HUES64 (cell line): ENCODE measurements at regions not wholly inside any gene's neighbourhood (a gene's known extent, or its start where the extent isn't known, plus 50 kb on each side); places are given as distances from the start of the nearest gene placed in this dataset.

Source experiments
- H3K27ac ChIP-seq: 2 replicates; pipeline ENCODE4 v1.7.0; 2013; ENCODE audit warnings: low read depth, low read length, inconsistent platforms
- H3K27me3 ChIP-seq: 2 replicates; pipeline ENCODE4 v1.6.1; 2013; ENCODE audit warnings: mild to moderate bottlenecking, low read length; ENCODE audit not compliant: insufficient read depth
- H3K36me3 ChIP-seq: 2 replicates; pipeline ENCODE4 v1.6.1; 2013; ENCODE audit warnings: mild to moderate bottlenecking, low read length; ENCODE audit not compliant: insufficient read depth
- H3K4me1 ChIP-seq: 2 replicates; pipeline ENCODE4 v1.6.1; 2013; ENCODE audit warnings: mild to moderate bottlenecking, low read length, moderate library complexity; ENCODE audit not compliant: insufficient read depth
- H3K4me3 ChIP-seq: 2 replicates; pipeline ENCODE4 v1.5.1; 2013; ENCODE audit warnings: mild to moderate bottlenecking, low read length, moderate library complexity
- H3K9ac ChIP-seq: 2 replicates; pipeline ENCODE4 v1.6.1; 2013; ENCODE audit warnings: mild to moderate bottlenecking, low read depth, low read length
- H3K9me3 ChIP-seq: 2 replicates; pipeline ENCODE4 v1.6.1; 2013; ENCODE audit warnings: low read depth, low read length; ENCODE audit not compliant: insufficient read depth
- WGBS: fragments of 150-250, 120-280 bp; methylation state at CpG from one replicate; pipeline ENCODE4 v1.1.7; 2013; ENCODE audit warnings: missing lambda C conversion rate; 5-methylcytosine and 5-hydroxymethylcytosine counted together

DNA sequence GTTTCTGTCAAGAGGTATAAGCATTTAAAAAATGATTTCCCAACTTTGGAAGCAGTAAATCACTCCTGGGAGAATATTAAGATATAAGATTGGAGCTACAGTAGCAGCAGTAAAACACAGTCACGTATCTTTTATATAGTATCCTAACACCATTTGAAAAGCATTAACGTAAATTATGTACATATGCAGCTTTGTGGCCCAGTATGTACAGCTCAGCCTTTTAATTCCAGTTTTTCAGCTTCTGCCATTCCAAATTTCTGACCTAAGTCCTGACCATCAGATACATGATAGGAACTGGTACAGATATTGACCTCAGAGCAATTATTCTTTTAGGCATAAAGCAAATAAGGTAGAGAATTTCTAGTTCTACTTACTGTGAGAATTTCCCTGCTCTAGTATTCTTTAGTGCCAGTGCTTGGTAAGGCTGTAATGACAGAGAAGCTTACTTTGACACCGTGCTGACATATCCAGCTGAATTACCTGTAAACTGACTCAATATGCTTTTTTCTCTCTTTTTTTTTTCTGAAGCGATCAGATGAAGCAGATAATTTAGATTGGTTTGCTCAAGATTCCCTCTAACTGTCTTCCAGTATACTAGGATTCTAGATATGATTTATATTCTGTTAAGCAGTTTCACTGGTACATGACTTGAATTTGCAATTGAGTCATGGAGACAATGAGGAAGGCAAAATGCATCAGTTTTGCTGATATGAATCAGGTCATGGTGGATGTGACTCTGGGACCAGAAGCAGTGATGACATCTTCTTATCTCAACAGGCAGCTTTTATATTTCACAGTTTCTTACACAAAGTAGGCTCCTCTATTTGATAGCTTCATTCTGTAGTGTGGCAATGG, 703.6 kb downstream of the SLITRK6 start:
- Histone ChIP-seq H3K27me3 (no peaks in the 10 kb centered on the region), H3K36me3 (no peaks in the 10 kb centered on the region), H3K4me3 (no peak overlapping the region), H3K27ac (no peak overlapping the region), H3K4me1 (no peaks in the 10 kb centered on the region), H3K9me3 (0 out of 2 replicates have a peak, but pooled peaks cover 7% of the 10 kb centered on the region), H3K9ac (no peak overlapping the region)
- WGBS: 94% methylated on average over 3 of the region's 4 CpGs

DNA sequence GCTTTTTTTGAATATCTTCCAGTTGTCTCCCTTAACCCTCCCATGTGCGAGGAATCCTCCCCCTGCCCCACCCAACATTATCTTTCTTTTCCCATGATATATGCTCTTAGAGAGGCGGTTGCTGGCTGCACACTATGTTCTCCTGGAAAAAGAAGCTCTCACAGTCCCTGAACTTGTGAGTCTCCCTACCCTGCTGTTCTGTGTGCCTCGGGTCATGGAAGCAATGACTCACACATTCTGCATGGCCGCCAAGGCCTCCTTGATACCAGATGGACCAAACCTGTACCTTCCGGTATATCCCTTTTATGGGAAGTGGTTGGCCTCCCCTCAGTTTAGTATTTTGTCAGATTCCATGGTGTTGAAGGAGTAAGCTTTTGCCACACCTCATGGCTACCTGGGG, 705.4 kb downstream of the SLITRK6 start:
- Histone ChIP-seq H3K9ac (no peak overlapping the region), H3K36me3 (no peaks in the 10 kb centered on the region), H3K4me1 (no peaks in the 10 kb centered on the region), H3K9me3 (0 out of 2 replicates have a peak, but pooled peaks cover 2% of the 10 kb centered on the region), H3K27me3 (no peaks in the 10 kb centered on the region), H3K4me3 (no peak overlapping the region), H3K27ac (no peak overlapping the region)
- 96% methylated on average over 5 of the region's 5 CpGs for WGBS

DNA sequence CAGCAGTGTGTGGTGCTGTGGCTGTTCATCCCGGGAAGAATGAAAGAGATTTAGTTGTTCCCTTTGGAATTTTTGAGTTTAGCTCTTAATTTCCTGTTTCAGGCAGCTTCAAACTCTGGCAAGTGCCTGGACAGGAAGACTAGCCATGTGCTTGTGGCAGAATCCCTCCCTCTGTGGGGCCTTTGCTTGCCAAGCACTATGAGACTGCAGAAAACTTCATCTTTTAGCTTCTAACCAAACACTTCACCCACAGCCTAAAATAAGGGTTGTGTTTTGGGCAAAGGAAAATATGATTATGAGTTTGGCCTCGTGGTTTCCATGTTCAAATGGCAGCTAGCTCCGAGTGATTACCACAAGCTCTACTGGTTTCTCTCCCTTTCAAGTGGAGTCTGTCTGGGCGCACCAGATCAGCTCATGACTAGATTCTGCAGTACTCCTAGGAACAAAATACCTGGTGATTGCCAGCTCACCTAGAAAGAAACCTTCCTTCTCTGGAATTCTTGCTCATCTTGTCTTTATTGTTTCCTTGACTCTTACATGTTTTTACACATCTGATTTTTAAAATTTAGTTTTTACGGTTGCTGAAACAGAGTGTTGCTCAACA, 707.5 kb downstream of the SLITRK6 start:
- Histone ChIP-seq H3K27me3 (no peaks in the 10 kb centered on the region), H3K9ac (no peak overlapping the region), H3K36me3 (no peaks in the 10 kb centered on the region), H3K27ac (no peak overlapping the region), H3K9me3 (no peaks in the 10 kb centered on the region), H3K4me3 (no peak overlapping the region), H3K4me1 (no peaks in the 10 kb centered on the region)
- 78% methylated on average over 5 of the region's 5 CpGs for WGBS

DNA sequence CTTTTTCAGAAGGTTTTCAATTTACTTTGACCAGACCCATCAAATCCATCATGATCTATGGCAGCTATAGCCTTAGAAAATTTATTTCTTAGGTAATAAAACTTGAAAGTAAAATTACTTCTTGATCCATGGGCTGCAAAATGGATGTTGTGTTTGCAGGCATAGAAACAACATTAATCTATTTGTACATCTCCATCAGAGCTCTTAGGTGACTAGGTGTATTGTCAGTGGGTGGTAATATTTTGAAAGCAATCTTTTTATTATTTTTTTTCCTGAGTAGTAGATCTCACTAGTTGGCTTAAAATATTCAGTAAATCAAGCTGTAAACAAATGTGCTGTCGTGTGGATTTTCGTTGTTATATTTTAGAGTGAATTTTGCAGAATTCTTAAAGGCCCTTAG, 710.0 kb downstream of the SLITRK6 start:
- no peak overlapping the region for H3K27ac ChIP-seq
- H3K9ac ChIP-seq: no peak overlapping the region
- H3K36me3 ChIP-seq: no peaks in the 10 kb centered on the region
- H3K4me1 ChIP-seq: no peaks in the 10 kb centered on the region
- H3K9me3 ChIP-seq: no peaks in the 10 kb centered on the region
- H3K4me3 ChIP-seq: no peak overlapping the region
- no peaks in the 10 kb centered on the region for H3K27me3 ChIP-seq
- WGBS: 96% methylated on average over 2 of the region's 2 CpGs

DNA sequence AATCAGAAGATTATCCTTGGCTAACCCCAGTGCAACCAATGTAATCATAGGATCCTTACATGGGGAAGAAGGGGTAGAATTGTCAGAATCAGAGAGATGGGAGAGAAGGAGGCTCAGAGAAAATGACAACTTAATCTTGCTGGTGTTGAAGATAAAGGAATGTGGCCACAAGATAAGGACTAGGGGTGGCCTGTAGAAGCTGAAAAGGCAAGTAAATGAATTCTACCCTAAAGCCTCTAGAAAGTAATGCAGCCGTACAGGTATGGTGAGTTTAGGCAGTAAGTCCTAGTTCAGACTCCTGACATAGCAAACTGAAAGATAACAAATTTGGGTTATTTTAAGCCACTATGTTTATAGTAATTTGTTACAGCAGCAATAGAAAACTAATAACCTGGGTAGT, 718.5 kb downstream of the SLITRK6 start:
- H3K9ac ChIP-seq: no peak overlapping the region
- no peaks in the 10 kb centered on the region for H3K36me3 ChIP-seq
- no peak overlapping the region for H3K4me3 ChIP-seq
- H3K4me1 ChIP-seq: peaks cover 3% of the 10 kb centered on the region; the same call in 1 of the 2 replicates
- H3K27ac ChIP-seq: no peak overlapping the region
- no peaks in the 10 kb centered on the region for H3K27me3 ChIP-seq
- 89% methylated on average over 1 of the region's 1 CpG for WGBS
- no peaks in the 10 kb centered on the region for H3K9me3 ChIP-seq

DNA sequence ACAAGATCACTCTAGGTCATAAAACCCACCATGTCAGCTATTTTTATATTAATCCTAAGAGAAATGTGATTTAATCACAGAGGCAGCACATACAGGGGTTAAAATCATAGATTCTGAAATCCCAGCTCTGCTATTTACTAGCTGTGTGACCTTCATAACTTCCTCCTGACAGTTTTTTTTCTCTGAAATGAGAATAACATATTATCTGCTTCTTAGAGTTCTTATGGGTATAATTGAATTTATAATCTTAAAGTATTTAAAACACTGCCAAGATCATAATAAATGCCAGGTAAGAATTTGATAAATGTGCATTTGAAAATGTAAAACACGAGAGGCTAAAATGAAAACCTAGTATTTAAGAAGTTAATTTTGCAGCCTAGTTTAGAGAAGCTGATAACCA, 722.9 kb downstream of the SLITRK6 start:
- 93% methylated on average over 1 of the region's 1 CpG for WGBS
- peaks cover 3% of the 10 kb centered on the region; the same call in 1 of the 2 replicates for H3K4me1 ChIP-seq
- no peak overlapping the region for H3K27ac ChIP-seq
- H3K27me3 ChIP-seq: no peaks in the 10 kb centered on the region
- H3K9ac ChIP-seq: no peak overlapping the region
- no peaks in the 10 kb centered on the region for H3K36me3 ChIP-seq
- no peaks in the 10 kb centered on the region for H3K9me3 ChIP-seq
- H3K4me3 ChIP-seq: no peak overlapping the region

DNA sequence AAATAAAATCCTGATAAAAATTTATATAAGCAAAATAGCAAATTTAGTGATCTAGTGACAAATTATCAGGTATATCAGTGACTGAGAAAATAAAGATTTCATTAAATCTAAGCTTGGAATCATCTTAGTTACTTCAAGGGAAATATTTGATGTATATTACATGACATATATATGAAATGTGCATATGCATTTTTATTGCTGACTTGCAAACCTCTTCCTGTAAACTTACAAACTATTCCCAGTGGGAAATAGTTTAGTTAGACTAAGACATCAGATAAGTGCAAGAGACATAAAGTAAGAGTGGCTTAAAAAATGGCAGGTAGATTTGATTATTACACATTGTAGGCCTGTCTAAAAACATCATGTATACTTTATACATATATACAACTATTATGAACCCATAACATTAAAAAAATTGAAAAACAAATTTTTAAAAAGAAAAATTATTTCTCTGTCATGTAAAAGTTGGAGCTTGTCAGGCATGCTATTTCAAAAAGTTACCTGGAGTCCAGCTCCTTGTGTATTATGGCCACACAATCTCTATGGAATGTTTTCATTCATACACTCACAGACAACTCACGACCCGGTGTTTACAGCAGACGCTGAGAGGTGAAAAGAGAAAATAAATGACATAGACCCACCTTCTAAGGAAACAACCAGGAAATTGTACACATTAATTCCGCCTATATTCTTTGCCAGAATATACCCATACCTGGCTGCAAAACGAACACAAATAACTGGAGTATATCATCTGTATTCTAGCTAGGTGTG, 724.5 kb downstream of the SLITRK6 start:
- Histone ChIP-seq H3K36me3 (no peaks in the 10 kb centered on the region), H3K27me3 (no peaks in the 10 kb centered on the region), H3K27ac (no peak overlapping the region), H3K9ac (no peak overlapping the region), H3K4me1 (no peaks in the 10 kb centered on the region), H3K9me3 (no peaks in the 10 kb centered on the region), H3K4me3 (no peak overlapping the region)
- 98% methylated on average over 4 of the region's 5 CpGs for WGBS

DNA sequence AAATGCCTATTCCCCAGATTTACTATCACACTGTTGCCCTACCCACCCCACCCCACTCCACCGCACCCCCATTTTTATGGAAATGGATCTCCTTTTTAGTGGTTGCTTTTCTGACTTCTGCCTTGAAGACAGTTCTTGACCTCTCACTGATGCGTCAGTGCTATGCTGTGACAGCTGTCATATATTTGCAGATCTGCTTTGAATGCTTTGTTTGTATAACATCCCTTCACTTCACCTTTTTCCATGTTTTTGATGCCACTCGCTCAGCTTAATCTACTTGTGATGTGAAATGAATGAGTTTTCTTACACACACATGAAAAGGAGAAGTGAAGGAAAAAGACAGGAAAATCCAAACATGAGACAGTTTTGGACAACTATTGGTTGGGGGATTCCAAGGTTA, 731.0 kb downstream of the SLITRK6 start:
- H3K27ac ChIP-seq: no peak overlapping the region
- no peaks in the 10 kb centered on the region for H3K36me3 ChIP-seq
- 91% methylated on average over 2 of the region's 3 CpGs for whole genome bisulfite sequencing

DNA sequence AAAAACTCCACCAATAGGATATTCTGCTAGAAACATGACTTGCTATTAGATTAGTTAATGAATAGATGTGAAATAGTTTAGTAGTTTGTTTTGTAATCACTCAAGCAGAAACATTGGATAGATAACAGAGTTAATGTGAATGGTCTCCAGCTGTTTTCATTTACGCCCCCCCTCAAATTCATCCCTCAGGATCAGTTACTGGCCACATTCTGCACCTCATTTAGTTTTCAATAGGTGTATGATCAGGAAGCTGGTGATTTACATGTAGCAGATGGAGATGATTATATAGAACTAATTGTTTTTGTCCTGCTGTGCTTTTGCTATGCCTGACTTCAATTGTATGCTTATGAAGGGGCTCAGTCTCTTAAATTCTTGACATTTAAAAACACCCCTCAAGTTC, 759.0 kb downstream of the SLITRK6 start:
- no peaks in the 10 kb centered on the region for H3K4me1 ChIP-seq
- H3K9ac ChIP-seq: no peak overlapping the region
- no peaks in the 10 kb centered on the region for H3K9me3 ChIP-seq
- no peak overlapping the region for H3K27ac ChIP-seq
- whole genome bisulfite sequencing: no CpG with 5 or more reads among the region's 1 CpG
- H3K36me3 ChIP-seq: no peaks in the 10 kb centered on the region
- no peak overlapping the region for H3K4me3 ChIP-seq
- H3K27me3 ChIP-seq: no peaks in the 10 kb centered on the region

More for the DNA sequence above, 731.0 kb downstream of the SLITRK6 start:
- H3K9me3 ChIP-seq: no peaks in the 10 kb centered on the region
- H3K9ac ChIP-seq: no peak overlapping the region
- H3K4me3 ChIP-seq: no peak overlapping the region
- no peaks in the 10 kb centered on the region for H3K4me1 ChIP-seq
- no peaks in the 10 kb centered on the region for H3K27me3 ChIP-seq

DNA sequence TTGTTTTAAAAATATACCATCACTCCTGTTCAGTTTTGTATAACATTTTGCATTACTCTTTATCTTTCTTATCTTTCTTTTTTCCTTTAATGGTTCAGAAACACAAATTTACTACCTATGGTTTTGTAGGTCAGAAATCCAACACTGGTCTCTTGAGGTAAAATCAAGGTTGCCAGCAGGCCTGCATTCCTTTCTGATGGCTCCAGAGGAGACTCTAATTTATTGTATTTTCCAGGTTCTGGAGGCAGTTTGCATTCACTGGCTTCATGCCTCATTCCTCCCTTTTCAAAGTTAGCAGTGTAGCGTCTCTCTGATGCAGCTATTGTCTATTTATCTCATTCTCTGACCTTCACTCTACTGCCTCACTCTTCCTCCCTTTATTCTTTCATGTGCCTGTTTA, 767.4 kb downstream of the SLITRK6 start:
- Histone ChIP-seq H3K4me3 (no peak overlapping the region), H3K27me3 (no peaks in the 10 kb centered on the region), H3K4me1 (no peaks in the 10 kb centered on the region), H3K9ac (no peak overlapping the region), H3K36me3 (no peaks in the 10 kb centered on the region), H3K27ac (no peak overlapping the region), H3K9me3 (peaks cover 17% of the 10 kb centered on the region)
- 94% methylated on average over 1 of the region's 1 CpG for WGBS

DNA sequence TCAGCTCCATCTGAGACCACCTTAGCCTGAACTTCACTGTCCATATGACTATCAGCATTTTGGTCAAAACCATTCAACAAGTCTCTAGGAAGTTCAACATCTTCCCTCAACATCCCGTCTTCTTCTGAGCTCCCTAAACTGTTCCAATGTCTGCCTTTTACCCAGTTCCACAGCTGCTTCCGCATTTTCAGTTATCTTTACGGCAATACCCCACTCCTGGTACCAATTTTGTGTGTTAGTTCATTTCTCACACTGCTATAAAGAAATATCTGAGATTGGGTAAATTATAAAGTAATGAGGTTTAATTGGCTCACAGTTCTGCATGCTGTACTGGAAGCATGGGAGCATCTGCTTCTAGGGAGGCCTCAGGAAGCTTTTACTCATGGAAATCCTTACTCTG, 771.2 kb downstream of the SLITRK6 start:
- Histone ChIP-seq H3K27me3 (no peaks in the 10 kb centered on the region), H3K36me3 (no peaks in the 10 kb centered on the region), H3K4me3 (no peak overlapping the region), H3K27ac (no peak overlapping the region), H3K9me3 (peaks cover 20% of the 10 kb centered on the region), H3K4me1 (no peaks in the 10 kb centered on the region), H3K9ac (no peak overlapping the region)
- 90% methylated on average over 3 of the region's 3 CpGs for WGBS
